HCT116 (cell line): ENCODE measurements at regions not wholly inside any gene's neighbourhood (a gene's known extent, or its start where the extent isn't known, plus 50 kb on each side); places are given as distances from the start of the nearest gene placed in this dataset.

Experiments used
- ATAC-seq: fragments of 200-7000 bp; cut with Tn5 transposase; 2 replicates; pipeline ENCODE4 v1.9.1; 2020; ENCODE audit warnings: mild to moderate bottlenecking, moderate library complexity
- BruUV-seq: library from RNA; stranded (reverse); fragments of 400-500 nt; replicated peaks from 2 replicates; lab custom pipeline; 2021; lab: Mats Ljungman, UMichigan
- CTCF ChIA-PET: fragments of 300-600 bp; sonication (Branson Sonifier 250); formaldehyde crosslinking; loops from one replicate; lab custom pipeline; 2021; ENCODE audit warnings: antibody characterized with exemption; lab: Charles Lee
- POLR2A ChIA-PET: fragments of 300-600, 350-600 bp; sonication (Branson Sonifier 250); formaldehyde crosslinking; loops from one replicate; lab custom pipeline; 2021; ENCODE audit warnings: antibody characterized with exemption; lab: Charles Lee
- RAD21 ChIA-PET, 2 experiments: fragments of 300-600 bp; sonication (Branson Sonifier 250); formaldehyde crosslinking; loops; one replicate each; lab custom pipeline; 2023; ENCODE audit warnings: low total read pairs in 2 of 2; ENCODE audit not compliant: uncharacterized antibody in 2 of 2, unreplicated experiment in 2 of 2, low non-redundant PET in 1 of 2; lab: Charles Lee
- DNase-seq: peaks from one replicate; pipeline ENCODE4 v3.0.0-alpha.2; 2010; ENCODE audit warnings: low read depth, low spot score
- H2AFZ ChIP-seq: fragments of 200-600 bp; shearing (Covaris generic), sonication (generic); 2 replicates; pipeline ENCODE4 v1.6.1; 2017; ENCODE audit warnings: low read depth, mixed run types, mixed read lengths, antibody characterized with exemption, low read length; ENCODE audit not compliant: poor library complexity, severe bottlenecking
- H3K27ac ChIP-seq: 2 replicates; pipeline ENCODE4 v1.5.1; 2012; ENCODE audit warnings: low read depth, low read length
- H3K27me3 ChIP-seq: fragments of 200-600 bp; sonication (generic); 2 replicates; pipeline ENCODE4 v1.6.1; 2016; ENCODE audit warnings: mixed run types, low read length, mixed read lengths; ENCODE audit not compliant: insufficient read depth
- H3K36me3 ChIP-seq, 2 experiments: fragments of 200-500 bp in 1 of 2; fragments of 200-600 bp in 1 of 2; sonication (Bioruptor generic) in 1 of 2; sonication (generic) in 1 of 2; 2 replicates each; pipeline versions ENCODE4 v1.5.1 to v1.6.1; 2014 to 2016; ENCODE audit warnings: low read length in 2 of 2, inconsistent platforms in 1 of 2, mixed read lengths in 1 of 2, mixed run types in 1 of 2; ENCODE audit not compliant: insufficient read depth in 2 of 2, control insufficient read depth in 1 of 2
- H3K4me1 ChIP-seq, 2 experiments: fragments of 200-600 bp in 1 of 2; sonication (generic) in 1 of 2; 2 replicates each; pipeline versions ENCODE4 v1.5.1 to v1.6.1; 2012 to 2017; ENCODE audit warnings: low read length in 2 of 2, inconsistent platforms in 1 of 2, mild to moderate bottlenecking in 1 of 2, mixed read lengths in 1 of 2, mixed run types in 1 of 2, moderate library complexity in 1 of 2; ENCODE audit not compliant: insufficient read depth in 2 of 2, control insufficient read depth in 1 of 2
- H3K4me2 ChIP-seq: fragments of 200-600 bp; sonication (generic); 2 replicates; pipeline ENCODE4 v1.6.1; 2017; ENCODE audit warnings: mixed run types, low read length, mixed read lengths
- H3K4me3 ChIP-seq, 2 experiments: fragments of 200-600 bp in 1 of 2; sonication (generic) in 1 of 2; replicated peaks in 1 of 2; 2 replicates each; pipeline ENCODE4 v1.5.1; 2011 to 2016; ENCODE audit warnings: low read length in 2 of 2, control low read depth in 1 of 2, low read depth in 1 of 2, mild to moderate bottlenecking in 1 of 2, mixed read lengths in 1 of 2, mixed run types in 1 of 2
- H3K79me2 ChIP-seq: fragments of 200-600 bp; sonication (generic); 2 replicates; pipeline ENCODE4 v1.6.1; 2017; ENCODE audit warnings: mild to moderate bottlenecking, mixed run types, low read length, moderate library complexity, mixed read lengths; ENCODE audit not compliant: insufficient read depth
- H3K9ac ChIP-seq: fragments of 200-600 bp; sonication (generic); 2 replicates; pipeline ENCODE4 v1.6.1; 2016; ENCODE audit warnings: low read length, mixed read lengths
- H3K9me2 ChIP-seq: fragments of 200-600 bp; sonication (generic), shearing (Covaris generic); 2 replicates; pipeline ENCODE4 v1.6.1; 2017; ENCODE audit warnings: mixed run types, mild to moderate bottlenecking, moderate library complexity; ENCODE audit not compliant: insufficient read depth
- H3K9me3 ChIP-seq, 2 experiments: fragments of 200-500 bp in 1 of 2; fragments of 200-600 bp in 1 of 2; sonication (Bioruptor generic) in 1 of 2; sonication (generic) in 1 of 2; 2 replicates each; pipeline ENCODE4 v1.6.1; 2014 to 2017; ENCODE audit warnings: low read length in 2 of 2, mixed read lengths in 2 of 2, inconsistent platforms in 1 of 2, low read depth in 1 of 2, mild to moderate bottlenecking in 1 of 2, mixed run types in 1 of 2, moderate library complexity in 1 of 2; ENCODE audit not compliant: control insufficient read depth in 1 of 2, insufficient read depth in 1 of 2
- H4K20me1 ChIP-seq: fragments of 200-600 bp; sonication (generic), shearing (Covaris generic); 2 replicates; pipeline ENCODE4 v1.6.1; 2017; ENCODE audit warnings: mixed run types, mild to moderate bottlenecking, moderate library complexity; ENCODE audit not compliant: insufficient read depth
- ATF3 ChIP-seq: IDR thresholded peaks from 2 replicates; pipeline ENCODE4 v1.6.1; 2012
- CBX3 ChIP-seq: IDR thresholded peaks from 2 replicates; pipeline ENCODE4 v1.6.1; 2012; ENCODE audit warnings: low read depth
- EGR1 ChIP-seq: IDR thresholded peaks from 2 replicates; pipeline ENCODE4 v1.6.1; 2012; ENCODE audit warnings: low read depth
- EZH2 ChIP-seq: fragments of 200-600 bp; sonication (generic); IDR thresholded peaks from 2 replicates; pipeline ENCODE4 v1.6.1; 2017; ENCODE audit warnings: antibody characterized with exemption, mixed run types
- EZH2phosphoT487 ChIP-seq: fragments of 200-600 bp; IDR thresholded peaks from 2 replicates; pipeline ENCODE4 v1.6.1; 2018; ENCODE audit warnings: antibody characterized with exemption, borderline replicate concordance
- FOSL1 ChIP-seq: IDR thresholded peaks from 2 replicates; pipeline ENCODE4 v1.6.1; 2012; ENCODE audit warnings: low read depth
- JUND ChIP-seq: IDR thresholded peaks from 2 replicates; pipeline ENCODE4 v1.6.1; 2012
- POLR2AphosphoS5 ChIP-seq: IDR thresholded peaks from 2 replicates; pipeline ENCODE4 v1.6.1; 2011; ENCODE audit warnings: mild to moderate bottlenecking, low read depth, low read length, moderate library complexity
- RAD21 ChIP-seq: IDR thresholded peaks from 2 replicates; pipeline ENCODE4 v1.6.1; 2012; ENCODE audit warnings: low read depth, mild to moderate bottlenecking
- SIN3A ChIP-seq: IDR thresholded peaks from 2 replicates; pipeline ENCODE4 v1.6.1; 2012; ENCODE audit warnings: low read depth
- TCF7L2 ChIP-seq: IDR thresholded peaks from 2 replicates; pipeline ENCODE4 v1.7.0; 2011; ENCODE audit warnings: borderline replicate concordance, inconsistent platforms; ENCODE audit not compliant: insufficient read depth, insufficient read length; ENCODE audit errors: extremely low read depth
- ZFX ChIP-seq: fragments of 450-650 bp; IDR thresholded peaks from 2 replicates; pipeline ENCODE4 v1.6.1; 2017
- intact Hi-C: fragments of 100-400 bp; cut with micrococcal nuclease; formaldehyde crosslinking; loops from 2 replicates; pipeline ENCODE4 v1.10.0; 2022

GRCh38 chr16:61228371-61228770 lies 807.9 kb downstream of the CDH8 start:
- H3K4me3 ChIP-seq: no peak overlapping the region
- RAD21 ChIA-PET: no interaction called here
- no peak for TF ChIP-seq FOSL1
- TF ChIP-seq EGR1: no peak
- TF ChIP-seq ZFX: no peak
- no peak for TF ChIP-seq POLR2AphosphoS5
- no peak for TF ChIP-seq RAD21
- TF ChIP-seq EZH2: no peak
- TF ChIP-seq TCF7L2: no peak
- TF ChIP-seq ATF3: no peak
- no peak for TF ChIP-seq CBX3
- TF ChIP-seq SIN3A: no peak
- TF ChIP-seq EZH2phosphoT487: no peak

GRCh38 chr16:61215605-61216004 lies 820.6 kb downstream of the CDH8 start:
- no peak overlapping the region for H3K4me2 ChIP-seq
- ChIA-PET CTCF (no interaction called here), POLR2A (no interaction called here), RAD21 (no interaction called here)
- no TSS peak for BruUV-seq
- DNase-seq: no peak
- H3K9me2 ChIP-seq: no peaks in the 10 kb centered on the region
- H3K4me1 ChIP-seq: no peaks in the 10 kb centered on the region
- intact Hi-C loops: no loop called here
- H3K4me3 ChIP-seq: no peak overlapping the region
- H3K27ac ChIP-seq: no peak overlapping the region
- no peaks in the 10 kb centered on the region for H3K79me2 ChIP-seq
- H3K36me3 ChIP-seq: no peaks in the 10 kb centered on the region; a peak in 1 of 4 replicates
- ATAC-seq: no peak
- H2AFZ ChIP-seq: no peak overlapping the region
- H3K9me3 ChIP-seq: peaks cover 7 to 22% of the 10 kb centered on the region in 2 experiments; a peak in 2 of 4 replicates
- no peaks in the 10 kb centered on the region for H3K27me3 ChIP-seq
- no peaks in the 10 kb centered on the region for H4K20me1 ChIP-seq
- H3K9ac ChIP-seq: no peak overlapping the region
- TF ChIP-seq JUND: no peak
- no peak for TF ChIP-seq RAD21
- no peak for TF ChIP-seq CBX3
- no peak for TF ChIP-seq ATF3

More at GRCh38 chr16:61228371-61228770, 807.9 kb downstream of the CDH8 start:
- POLR2A ChIA-PET: no interaction called here
- no peak for ATAC-seq
- no peak for DNase-seq
- H3K9me3 ChIP-seq: peaks cover 19 to 25% of the 10 kb centered on the region in 2 experiments; a peak in 2 of 4 replicates
- no peak overlapping the region for H3K9ac ChIP-seq
- intact Hi-C loops: no loop called here
- no peak overlapping the region for H2AFZ ChIP-seq
- H3K27me3 ChIP-seq: no peaks in the 10 kb centered on the region
- H3K4me2 ChIP-seq: no peak overlapping the region
- H3K79me2 ChIP-seq: no peaks in the 10 kb centered on the region
- no peaks in the 10 kb centered on the region for H3K4me1 ChIP-seq
- BruUV-seq: no TSS peak
- H3K36me3 ChIP-seq: no peaks in the 10 kb centered on the region
- no peaks in the 10 kb centered on the region for H3K9me2 ChIP-seq
- CTCF ChIA-PET: no interaction called here
- no peak overlapping the region for H3K27ac ChIP-seq
- H4K20me1 ChIP-seq: no peaks in the 10 kb centered on the region
